HG02623 (cell line): ENCODE measurements at regions not wholly inside any gene's neighbourhood (a gene's known extent, or its start where the extent isn't known, plus 50 kb on each side); places are given as distances from the start of the nearest gene placed in this dataset.
A peak's percentile ranks its signal among the peaks of the same experiment; 100 is the strongest.

ENCODE experiments used
- ATAC-seq: cut with Tn5 transposase; IDR thresholded peaks from one replicate; pipeline ENCODE4 v1.9.1; 2021; ENCODE audit warnings: moderate library complexity; ENCODE audit not compliant: unreplicated experiment

DNA sequence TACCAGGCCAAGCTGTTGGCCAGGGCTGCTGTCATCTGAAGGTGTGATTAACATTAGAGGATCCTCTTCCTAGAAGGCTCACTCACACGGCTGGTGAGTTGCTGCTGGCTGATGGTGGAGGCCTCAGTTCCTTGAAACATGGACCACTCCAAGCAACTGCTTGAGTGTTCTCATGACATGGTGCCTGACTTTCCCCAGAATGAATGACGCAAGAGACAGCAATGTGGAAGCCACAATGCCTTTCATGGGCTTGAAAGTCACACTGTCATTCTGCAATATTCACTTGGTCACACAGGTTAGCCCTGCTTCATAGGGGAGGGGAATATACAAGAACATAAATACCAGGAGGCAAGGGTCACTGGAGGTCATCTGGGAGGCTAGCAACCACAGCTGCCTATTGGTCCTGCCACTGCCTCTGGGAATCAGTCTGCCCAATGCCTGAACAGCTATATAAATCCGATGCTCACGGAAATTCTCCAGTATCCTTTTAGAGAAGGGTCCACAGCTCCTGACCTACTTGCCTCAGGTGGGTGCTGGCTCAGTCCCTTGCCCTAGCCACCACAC is 97.1 kb upstream of the MAML3 start:
- ATAC-seq = no peak

DNA sequence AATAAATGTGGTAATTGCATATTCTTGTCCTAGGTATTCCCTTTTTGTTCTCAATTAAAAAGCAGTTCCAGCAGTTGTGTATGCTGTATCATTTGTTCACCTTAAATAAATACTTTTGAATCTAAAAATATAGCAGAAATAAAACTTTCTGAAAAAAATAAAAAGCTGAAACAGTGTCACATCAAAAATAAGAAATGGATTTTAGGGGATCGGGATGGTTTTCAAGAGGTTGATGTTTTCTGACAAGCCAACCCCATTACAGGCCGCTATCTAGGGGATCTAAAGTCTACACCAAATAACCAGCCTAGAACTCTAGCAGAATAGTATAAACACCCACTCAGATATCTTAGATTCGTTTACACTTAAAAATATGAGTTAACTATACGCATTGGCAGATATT is 95.4 kb upstream of the MAML3 start:
- no peak for ATAC-seq

DNA sequence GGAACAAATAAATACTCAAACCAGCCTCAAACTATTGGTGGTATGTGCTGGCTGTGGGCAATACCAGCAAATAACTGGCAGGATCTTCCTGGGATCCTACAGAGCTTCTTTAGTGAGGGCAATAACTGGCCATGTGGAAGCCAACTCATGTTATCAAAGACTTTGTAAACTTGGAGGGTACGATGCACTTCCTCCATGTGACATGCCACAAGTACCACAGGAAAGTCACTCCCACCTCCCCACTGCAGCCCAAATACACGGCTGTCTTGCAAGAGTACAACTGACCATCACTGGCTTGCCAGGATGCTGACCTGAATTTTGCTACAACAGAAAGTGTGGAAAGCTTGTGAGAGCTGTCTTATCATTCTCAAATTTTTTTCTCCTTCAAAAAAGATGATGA is 93.3 kb upstream of the MAML3 start:
- ATAC-seq = no peak

DNA sequence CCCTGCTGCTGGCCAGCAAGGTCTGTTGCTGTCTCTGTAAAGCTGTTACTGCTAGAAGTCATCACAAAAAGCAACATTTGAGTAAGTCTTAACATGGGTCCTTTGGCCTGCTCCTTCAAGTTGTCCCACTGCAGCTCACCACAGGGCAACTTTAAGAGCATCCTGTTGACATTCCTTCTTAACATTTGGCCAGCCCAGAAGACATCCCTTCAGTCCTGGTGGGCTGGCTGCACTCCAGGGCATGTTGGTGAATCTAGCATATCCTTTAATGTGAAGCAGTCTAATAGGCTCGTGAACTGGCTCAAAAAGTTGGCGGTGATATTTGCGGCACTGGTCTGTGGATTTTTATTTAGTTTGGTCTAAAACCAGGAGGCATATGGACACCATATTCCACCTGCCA is 92.2 kb upstream of the MAML3 start:
- no peak for ATAC-seq

DNA sequence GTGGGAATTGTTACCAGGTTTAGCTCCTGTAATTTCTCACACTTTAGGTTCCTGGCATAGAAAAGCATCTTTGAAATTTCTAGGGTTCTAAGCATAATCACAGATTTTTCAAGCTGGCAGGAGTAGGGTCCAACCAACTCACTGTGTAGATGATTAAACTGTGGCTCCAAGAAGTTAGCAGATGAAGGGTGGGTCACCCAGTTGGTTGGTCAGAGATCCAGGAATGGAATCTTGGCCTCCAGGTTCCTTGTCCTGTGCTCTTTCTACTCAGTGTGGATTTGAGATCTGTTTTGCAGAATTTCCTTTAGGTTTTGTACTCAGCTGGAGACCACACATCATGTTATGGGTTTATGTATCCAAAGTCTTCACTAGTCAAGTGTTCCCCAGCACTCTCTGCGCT is 90.3 kb upstream of the MAML3 start:
- no peak for ATAC-seq

DNA sequence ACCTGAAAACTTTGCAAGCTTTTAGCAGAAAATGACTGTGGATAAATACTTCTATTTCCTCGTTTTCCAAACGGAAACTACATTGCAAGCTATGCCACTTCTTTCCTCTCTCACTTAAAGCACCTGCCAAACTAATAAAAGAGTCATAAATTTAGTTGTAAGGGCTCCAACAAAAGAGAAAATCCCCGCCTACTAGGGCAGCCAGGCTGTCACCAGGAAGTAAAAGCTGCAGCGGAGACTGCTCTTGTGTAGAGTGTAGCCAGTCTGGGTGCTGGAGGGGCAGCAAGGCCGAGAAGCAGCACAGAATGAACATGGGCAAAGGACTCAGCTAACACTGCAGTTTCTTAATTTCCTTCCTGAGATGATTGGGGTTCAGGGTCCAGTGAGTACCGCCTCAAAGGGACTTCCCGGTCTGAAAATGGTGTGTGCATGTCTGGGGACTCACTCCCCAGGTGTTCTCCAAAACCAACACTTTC is 89.3 kb upstream of the MAML3 start:
- ATAC-seq = peak; percentile 78

DNA sequence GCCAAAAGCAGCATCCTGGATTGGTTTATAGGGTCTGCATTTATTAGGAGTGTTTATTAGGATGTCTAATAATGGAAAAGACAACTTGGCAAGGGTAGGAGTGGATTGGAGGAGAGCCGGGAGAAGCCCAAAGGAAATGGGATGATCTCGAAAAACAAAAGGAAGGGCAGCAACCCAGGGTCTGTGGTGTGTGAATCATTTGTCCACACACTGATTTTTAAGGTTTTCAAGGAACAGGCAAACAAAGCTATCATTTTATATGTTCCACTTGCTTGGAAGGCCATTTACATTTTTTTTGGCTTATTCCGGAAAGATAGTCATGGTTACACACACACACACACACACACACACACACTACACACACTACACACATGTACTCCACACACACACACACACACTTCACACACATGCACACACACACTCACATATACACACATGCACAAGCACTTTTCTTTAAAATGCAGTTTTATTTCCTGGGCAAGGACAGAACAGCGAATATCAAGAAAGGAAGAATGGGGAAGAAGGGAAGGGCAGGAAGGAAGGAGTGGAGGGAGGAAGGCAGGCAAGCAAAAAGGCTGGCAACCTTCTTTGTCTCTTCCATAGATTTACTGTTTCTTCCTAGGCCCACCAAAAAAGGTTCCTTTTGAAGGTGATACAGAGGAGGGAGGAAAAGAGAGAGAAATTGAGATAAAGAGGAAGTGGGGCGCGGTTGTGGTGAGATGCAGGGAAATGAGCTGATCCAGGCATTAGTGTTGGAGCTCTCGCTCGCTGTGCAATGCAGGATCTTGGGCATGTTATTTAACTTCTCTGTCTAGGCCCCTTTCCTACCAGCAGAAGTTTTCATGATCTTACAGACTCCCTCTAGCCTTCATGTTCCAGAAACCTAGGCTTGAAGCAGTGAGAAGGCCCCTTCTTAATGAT is 88.6 kb upstream of the MAML3 start:
- ATAC-seq = peak; percentile 54

DNA sequence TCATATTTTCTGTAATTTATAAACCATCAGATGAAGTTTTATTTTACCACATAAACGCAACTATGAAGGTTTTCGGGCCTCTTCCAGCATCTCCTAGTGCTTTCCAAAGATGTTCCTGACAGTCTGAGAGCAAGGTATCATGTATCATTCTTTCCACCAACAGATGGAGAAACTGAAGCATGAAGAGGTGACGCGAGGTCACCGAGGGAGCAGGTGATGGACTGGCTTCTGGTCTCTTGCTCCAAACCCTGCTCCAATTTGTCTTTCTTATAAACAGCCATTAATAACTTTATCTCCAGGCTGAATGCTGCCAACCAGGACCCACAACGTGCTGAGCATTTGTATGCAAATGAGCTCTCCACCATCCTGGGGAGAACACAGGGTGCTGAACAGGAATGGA is 86.3 kb upstream of the MAML3 start:
- no peak for ATAC-seq

DNA sequence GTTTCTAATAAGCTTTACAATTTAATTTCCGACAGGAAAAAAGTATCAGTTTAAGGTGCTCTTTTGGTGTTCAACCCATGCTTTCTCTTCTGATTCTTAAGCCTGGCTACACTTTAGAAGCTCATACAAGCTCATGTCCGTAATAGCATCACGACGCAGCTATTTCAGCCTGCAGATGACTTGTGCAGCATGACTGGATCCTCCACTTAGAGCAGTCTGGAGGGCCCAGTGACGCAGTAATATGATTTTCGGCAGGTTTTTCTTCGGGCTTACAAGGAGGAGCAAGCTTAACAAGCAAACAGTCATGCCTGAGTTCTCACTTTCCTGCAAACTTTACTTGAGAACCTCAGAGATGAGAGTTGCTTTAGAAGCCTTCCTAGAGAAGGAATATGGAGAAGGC is 85.3 kb upstream of the MAML3 start:
- no peak for ATAC-seq

DNA sequence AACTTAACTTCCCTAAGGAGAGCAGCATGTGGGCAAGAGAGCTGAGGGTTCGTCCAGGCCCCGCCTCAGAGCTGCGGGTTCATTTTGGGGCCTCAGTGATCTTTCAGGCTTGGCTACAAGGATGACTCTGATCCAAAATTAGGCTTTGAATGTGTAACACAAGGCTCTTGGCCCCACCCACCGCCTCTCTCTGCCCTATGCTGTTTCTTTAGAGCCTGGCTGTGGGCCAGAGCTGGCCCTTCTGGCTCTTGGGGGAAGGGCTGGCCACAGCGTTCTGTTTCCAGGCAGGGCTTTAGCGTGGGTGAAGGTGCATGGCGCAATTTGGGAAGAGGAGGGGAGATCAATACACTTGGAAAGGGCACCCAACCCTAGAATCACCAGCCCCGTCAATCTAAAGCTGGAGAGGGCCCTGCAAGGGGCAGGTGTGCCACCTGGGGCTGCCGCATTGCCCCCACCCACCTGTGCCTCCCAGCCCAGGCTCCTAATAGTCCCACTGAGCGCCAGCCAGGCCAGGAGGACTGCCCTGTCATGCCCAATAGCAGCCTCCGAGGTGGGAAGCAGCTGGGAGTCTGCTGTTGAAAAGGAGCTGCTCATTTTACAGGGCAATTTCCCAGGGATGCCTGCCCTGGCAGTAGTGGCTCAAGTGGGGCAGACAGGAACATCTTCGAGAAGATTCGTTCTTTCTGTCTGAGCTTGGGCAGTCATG is 84.5 kb upstream of the MAML3 start:
- ATAC-seq = no peak

DNA sequence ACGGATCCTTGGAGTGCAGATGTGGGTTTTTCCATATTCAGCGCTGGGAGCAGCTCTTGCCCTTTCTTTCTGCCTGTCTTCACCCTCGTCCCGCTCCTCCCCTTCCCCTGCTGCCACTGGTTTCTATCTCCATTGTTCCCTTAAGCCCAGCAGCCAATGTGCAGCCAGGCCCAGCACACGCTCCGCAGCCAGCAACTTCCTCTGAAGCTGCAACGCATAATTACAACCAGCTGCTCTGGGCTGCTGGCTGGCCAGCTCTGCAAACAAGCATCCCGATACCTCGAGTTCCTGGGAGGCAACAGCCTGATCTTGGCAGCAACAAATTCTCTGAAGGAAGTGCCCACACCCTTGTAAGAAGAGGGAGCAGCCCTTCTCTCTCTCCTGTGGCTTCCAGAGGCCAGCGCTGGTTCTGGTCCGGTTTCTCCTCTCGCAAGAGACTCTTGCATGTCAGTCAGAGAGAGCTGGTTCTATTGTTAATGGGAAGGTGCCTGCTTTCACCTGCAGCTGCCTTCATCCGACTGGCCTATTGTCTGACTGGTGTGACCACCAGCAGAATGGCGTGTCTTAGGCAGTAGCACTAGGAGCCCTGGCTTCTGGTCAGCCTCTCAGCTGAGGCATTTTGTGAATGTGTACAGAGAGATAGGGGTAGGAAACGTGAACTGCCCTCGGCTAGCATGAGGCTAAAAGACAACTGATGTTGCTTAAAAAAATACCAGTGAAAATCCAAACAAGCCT is 83.8 kb upstream of the MAML3 start:
- ATAC-seq = no peak

DNA sequence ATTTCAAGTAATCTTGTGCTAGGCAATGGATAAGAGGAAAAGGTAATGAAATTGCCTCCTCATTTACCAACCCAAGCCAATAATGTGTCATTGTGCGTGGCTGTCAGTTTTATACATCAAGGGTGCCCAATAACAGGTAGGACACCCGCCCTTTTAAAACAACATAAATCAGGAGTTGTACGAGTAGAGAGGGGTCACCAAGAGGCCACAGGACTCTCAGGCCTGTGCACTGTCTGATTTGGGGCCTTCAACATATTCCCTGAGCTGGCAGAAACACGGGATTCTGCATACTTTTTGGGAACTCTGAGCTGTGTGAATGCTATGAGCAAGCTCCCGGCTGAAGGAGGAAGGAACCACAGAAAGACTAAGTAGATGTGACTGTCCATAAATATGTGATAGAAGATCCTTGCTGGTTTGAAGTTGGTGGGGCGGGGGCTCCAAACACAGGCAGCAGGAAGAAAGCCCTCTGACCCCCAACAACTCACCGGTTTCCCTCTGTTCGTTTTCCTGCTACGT is 82.7 kb upstream of the MAML3 start:
- ATAC-seq = no peak

DNA sequence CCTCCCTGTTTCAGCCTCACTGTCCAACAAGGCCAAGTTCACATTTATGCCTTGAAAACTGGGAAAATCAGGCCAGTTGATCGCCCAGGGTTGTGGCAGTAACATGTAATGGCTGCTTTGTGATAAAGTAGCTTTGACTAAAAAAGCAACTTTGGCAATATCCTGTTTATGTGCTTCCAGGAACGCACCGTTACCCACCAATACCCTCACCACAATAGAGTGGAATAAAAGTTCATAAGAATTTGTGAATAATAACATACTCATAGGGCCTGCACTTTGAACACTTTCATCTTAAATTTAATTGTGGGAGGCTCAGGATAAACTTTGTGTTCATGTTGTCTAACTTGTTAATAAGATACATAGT is 80.7 kb upstream of the MAML3 start:
- ATAC-seq = no peak

DNA sequence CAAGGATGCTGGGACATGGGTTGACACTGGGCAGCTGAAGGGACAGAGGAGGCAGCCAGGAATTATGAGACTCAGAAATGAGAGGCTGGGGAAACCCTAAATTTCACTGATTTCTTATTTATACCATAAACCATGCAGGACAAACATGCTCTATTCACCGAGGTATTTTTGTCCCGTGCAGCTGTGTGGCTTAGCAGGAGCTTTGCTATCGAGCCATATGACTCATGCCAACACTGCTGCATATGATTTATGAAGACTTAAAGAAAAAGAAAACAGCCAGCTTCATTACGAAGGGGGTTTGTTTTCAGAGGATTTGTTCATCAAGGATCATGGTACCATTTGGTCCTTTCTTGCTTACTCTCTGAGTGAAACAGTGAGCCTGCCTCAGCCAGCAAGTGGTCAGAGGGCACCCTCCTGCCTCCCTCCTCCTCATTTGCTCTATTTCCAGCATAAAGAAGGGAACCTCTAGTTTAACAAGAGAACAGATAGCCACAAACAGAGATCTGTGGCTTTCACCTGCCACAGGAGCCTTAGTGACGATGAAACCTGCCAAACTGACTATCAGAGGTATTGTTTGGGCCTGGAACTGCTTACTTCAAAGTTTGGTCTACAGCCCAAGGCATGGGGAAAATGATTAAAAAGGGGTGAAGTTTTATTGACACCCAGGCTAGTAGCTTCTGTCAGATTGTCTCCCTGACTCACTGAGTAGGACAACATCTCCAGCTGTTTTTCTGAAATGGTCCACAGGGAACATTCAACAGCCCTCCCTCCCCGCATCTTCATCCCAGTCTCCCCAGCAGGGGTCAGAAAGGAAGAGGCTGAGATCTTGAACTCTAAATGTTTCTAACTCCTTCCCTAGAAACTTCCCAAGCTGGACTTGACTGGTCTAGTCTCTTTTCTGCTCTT is 80.1 kb upstream of the MAML3 start:
- no peak for ATAC-seq

DNA sequence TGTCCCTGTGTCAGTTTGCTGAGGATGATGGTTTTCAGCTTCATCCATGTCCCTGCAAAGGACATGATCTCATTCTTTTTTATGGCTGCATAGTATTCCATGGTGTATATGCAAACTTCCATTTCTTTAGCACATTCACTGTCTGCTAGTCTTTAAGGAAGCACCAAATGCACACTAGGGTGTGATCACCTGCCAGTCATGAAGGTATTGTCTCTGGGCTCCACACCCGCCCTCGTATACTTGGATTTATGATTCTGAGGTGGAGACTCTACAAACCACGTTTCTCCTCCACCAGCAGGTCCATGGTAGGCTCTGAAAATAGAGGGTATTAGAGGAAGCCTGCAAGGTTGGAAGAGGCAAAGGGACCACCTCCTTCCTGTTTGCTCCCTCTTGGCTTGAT is 75.9 kb upstream of the MAML3 start:
- ATAC-seq = no peak

DNA sequence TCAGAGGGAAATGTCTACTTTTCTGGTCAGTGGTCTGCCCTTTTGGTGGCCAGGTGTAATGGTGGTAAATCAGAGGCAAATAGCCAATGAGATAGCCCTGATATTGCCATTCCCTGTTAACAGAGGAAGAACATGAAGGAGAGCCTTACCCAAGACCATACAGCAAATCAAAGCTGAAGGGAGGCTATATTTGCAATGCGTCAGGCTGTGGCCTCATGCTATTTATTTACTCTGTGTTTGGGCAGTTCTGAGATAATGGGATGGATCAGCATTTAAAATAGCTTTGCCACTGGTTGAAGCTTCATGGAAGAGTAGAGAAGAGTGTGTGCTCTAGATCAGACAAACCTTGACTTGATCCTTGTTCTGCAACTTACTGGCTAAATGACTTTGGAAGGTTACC is 73.3 kb upstream of the MAML3 start:
- ATAC-seq = no peak

DNA sequence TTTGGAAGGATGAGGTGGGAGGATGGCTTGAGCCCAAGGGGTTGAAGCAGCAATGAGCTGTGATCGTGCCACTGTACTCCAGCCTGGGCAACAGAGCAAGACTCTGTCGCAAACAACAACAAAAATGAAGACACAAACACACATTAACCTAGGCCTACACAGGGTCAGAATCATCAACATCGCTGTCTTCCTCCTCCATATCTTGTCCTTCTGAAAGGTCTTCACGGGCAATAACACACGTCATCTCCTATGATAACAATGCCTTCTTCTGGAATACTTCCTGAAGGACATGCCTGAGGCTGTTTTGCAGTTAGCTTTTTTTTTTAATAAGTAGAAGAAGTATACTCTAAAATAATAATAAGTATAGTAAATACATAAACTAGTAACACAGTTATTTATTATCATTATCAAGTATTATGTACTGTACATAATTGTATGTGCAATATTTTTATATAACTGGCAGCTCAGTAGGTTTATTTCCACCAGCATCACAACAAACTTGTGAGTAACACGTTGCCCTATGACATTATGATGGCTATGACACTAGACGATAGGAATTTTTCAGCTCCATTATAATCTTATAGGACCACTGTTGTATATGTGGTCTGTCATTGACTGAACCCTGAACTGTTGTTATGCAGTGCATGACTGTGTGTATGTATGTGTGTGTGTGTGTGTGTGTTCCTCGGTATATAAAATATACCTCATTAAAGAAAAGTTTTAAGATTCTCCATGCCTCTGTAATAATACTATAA is 69.2 kb upstream of the MAML3 start:
- ATAC-seq = no peak

DNA sequence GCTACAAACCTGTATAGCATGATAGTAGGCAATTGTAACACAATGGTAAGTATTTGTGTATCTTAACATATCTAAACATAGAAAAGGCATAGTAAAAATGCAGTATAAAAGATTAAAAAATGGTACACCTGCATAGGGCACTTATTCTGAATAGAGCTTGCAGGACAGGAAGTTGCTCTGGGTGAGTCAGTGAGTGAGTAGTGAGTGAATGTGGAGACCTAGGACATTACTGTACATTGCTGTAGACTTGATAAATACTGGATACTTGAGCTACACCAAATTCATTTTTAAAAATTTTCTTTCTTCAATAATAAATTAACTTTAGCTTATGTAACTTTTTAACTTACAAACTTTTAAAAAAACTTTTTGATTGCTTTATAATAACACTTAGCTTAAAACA is 68.2 kb upstream of the MAML3 start:
- no peak for ATAC-seq

DNA sequence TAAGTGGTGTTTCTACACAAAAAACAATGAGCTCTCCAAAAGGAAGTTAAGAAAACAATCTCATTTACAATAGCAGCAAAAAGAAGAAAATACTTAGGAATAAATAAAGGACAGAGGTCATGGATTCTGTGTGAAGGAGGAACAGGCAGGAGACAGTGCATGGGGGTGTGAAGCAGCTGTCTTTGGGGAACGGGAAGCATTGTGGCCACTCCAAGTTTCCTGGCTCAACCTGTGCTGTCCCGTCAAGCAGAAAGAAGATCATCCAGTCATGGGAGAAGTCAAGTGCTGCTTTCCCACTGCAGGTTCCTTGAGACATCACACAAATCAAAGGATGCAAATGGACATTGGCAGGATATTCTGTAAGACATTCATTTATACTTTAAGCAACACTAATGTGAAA is 66.1 kb upstream of the MAML3 start:
- ATAC-seq = no peak
